Myocyte (in vitro differentiated cells): ENCODE measurements at regions not wholly inside any gene's neighbourhood (a gene's known extent, or its start where the extent isn't known, plus 50 kb on each side); places are given as distances from the start of the nearest gene placed in this dataset.

Experiments used
- DNase-seq: peaks from one replicate; pipeline ENCODE4 v3.0.0-alpha.2; 2012; ENCODE audit warnings: low read depth

DNA sequence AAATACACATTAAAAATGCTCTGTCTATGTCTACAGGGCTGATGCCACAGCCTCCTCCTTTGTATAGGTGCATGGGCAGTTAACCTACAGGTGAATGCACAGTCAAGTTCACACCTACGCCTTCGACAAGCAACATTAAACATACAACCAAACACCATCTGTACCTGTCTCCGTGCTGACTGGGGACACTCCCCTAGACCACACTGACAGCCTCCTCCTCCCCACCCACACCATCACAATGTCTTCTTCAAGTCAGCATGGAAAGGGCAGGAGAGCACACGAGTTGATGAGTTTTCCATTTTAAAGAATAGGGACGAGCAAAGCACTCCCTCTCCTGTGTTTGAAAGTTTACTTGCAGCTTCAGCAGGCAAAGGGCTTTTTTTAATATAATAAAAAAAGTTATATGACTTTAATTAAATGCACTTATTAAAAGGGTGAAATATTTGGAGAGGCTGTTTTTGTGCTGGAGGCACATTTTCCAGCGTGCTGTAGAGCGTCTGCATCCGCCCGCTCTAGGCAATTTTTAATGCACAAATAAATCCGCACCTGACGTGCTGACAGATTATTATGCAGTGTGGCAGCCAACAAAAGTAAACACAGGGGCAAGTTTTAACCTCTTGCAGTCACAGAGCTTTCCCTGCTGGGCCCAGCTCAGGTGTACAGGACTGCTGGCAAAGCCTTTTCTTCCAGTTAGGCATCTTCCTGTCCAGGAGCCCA, 367.9 kb downstream of the SOX9 start:
- no peak for DNase-seq

DNA sequence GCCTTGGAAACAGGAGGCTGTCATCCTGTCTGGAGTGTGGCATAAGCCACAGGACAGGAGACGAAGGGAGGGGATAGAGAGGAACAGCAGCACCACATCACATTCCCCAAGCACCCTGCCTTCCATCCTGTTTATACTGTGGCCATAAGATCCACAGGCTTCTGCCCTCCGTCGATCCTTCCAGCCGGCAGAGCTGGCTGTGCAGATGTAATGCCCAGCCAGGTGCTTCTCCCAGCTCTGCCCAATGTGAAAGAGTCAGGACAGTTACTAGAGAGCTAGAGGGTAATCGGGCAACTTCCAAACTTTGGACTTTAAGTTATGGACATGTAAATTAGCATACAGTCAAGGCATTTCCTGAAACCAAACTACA, 368.4 kb downstream of the SOX9 start:
- no peak for DNase-seq

DNA sequence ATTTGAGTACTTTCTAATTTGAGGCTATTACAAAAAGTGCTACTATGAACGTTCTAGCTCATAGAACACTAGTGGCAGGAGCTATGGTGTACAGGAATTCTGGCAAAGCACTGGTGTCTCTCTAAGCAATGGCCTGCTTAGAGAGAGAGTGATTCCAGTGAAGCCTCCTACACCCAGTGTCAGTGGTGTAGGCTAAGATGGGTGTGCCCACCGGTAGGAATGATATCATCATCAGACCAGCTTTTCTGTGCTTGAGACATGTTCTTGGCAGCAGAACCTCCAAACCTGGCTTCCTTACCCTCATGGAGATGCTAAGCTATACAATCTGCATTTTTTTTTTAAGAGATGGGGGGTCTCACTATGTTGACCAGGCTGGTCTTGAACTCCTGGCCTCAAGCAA, 370.3 kb downstream of the SOX9 start:
- DNase-seq: no peak

DNA sequence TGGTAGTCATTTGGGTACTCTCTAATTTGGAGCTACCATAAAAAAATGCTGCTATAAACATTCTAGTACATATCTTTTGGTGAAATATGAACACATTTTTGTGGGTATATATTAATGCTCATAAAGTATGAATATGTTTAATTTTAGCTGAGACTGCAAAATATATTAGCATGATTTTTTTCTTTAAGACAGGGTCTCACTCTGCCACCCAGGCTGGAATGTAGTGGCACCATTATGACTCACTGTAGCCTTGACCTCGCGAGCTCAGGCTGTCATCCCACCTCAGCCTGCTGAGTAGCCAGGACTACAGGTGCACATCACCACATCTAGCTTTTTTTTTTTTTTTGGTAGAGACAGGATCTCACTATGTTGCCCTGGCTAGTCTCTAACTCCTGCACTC, 371.7 kb downstream of the SOX9 start:
- no peak for DNase-seq

DNA sequence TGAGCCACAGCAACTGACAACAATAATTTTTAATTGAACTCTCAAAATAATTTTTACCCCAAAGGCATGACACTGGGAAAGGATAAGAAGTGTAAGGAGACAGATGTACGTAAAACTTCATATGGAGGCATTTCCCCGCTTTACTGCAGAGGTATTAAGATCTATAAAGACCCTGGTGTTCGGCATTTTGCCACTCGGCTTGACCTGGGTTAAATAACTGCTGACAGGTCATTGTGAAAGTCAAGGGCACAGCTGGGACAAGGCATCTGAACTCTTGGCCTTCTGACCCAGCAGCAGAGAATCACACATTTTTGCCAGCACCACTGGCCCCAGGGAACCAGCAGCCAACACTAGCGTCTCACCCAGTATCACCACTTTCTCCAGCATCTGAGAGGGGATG, 372.1 kb downstream of the SOX9 start:
- no peak for DNase-seq

DNA sequence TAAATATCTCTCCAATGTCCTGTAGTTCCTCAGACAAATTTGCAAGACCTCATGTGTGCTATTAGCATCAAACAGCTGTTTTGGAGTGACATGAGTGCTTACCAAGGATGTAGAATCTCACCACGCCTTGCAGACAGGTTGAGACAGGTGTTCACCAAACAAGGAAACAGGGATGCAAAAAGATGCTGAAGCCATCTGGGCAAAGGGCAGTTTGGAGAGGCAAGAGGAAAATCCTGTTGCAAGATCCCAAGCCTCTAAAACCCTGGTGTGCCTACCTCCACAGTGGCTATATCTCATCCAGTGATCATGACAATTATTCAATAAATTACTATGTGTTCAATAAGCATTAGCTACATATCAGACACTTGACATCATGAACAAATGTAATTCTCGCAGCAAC, 373.7 kb downstream of the SOX9 start:
- DNase-seq: no peak

DNA sequence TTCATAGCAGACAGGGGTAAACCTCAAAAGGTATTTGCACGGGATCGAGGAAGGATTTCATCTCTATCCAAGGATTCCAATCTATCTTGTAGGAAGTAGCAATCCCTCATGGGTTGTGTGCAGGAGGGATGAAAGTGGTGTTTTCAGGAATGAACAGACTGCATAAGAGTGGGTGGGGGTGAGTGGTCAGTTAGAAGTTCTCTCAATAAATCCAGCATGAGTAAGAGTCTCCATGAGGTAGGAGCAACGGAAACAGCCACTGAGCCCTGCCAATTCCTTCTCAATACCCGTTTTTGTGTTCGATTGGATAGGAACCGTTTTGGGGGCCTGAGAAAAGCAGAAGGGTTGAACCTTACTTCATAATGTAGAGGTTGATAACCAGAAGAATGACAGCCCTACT, 375.6 kb downstream of the SOX9 start:
- DNase-seq: no peak

DNA sequence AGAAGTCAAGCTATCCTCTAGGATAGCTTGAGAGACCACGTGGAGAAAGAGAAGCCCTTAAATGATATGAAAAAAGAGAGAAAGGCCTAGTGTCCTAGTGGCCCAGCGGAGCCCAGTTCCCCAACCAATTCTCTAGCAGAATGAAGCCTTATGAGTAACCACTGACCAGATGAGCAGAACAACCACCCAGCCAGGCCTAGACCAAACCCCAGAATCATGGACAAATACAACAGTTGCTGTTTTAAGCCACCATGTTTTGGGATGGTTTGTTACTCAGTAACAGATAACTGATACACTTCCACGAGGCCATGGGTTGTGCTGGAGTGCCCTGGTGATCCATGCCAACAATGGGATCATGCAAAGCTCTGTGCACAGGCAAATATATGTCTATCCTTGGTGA, 377.1 kb downstream of the SOX9 start:
- no peak for DNase-seq

DNA sequence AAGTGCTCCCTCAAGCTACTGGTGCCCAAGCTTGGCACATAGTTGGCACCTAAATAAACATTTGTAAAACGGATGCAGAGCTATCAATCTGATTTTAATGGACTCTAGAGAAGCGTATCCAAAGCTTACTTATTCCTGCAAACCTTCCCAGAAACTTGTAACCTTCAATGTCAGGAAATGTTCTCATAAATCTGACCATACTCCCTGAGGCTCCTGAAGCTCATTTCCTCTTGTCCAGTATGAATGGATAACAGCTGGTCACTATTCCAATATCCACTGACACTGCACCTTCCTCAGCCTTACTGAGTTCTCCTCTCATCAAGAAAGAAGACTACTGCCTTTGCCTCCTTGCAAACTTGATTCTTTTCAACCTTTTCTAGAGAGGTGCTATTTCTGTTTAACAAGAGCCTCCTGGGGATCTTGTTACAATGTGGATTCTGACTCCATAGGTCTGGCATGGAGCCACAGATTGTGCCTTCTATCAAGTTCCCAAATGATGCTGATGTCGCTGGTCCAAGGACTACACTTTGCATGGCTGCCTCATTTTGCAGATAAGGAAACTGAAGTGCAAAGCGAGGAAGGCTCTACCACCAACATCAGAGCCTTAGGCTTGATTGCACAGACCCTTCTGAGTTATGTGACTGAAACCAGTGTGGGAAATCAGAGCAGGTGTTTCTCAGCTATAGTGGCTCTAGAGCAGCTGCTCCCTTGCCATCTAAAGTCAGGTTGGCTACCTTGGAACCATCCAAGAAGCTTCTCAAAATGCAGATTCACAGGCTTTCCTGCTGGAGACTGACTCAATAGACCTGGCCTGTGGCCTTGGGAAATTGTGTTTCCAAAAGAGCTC, 377.8 kb downstream of the SOX9 start:
- peak; percentile 45 for DNase-seq

DNA sequence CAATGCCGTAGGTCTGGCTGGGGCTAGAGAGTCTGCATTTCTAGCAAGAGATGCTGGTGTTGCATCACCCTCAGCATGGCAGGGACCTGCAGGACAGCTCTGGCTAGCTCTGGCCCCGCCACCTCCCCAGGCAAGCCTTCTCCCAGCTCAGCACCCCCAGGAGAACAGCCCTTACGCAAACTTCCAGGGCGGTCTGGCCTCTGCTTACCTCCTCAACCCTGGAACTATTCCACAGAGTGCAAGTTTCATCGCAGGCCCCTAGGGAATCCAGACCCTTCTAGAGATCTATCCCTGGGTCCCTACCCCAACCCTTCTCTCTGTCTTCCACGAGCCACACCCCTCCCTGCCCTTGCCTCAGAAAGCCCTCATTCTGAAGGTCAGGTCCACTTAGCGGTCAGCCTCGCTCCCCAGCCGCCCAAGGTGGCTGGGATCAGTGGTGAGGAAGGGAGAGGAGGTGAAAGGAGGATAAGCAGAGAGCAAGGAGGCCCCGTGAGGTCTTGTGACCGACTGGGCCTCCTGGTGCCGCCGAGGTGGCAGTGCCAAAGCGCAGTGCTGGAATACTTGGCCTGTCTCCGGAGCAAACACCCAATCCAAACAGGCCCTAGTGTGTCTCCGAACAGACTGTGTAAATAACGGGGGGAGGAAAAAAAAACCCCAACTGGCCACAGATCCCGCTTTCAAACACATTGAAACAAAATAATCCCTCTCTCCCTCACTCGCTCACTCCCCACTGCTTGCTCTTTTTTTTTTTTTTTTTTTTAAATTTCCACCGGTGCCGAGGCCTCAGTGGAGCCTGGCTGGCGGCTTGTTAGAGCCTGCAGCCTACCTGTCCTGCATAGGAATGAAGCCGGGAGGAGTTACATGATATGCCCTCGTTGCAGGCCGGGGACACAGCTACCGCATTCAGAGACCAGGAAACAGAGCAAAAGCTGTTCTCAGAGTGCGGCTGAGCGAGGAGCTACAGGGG, 380.9 kb downstream of the SOX9 start:
- no peak for DNase-seq

DNA sequence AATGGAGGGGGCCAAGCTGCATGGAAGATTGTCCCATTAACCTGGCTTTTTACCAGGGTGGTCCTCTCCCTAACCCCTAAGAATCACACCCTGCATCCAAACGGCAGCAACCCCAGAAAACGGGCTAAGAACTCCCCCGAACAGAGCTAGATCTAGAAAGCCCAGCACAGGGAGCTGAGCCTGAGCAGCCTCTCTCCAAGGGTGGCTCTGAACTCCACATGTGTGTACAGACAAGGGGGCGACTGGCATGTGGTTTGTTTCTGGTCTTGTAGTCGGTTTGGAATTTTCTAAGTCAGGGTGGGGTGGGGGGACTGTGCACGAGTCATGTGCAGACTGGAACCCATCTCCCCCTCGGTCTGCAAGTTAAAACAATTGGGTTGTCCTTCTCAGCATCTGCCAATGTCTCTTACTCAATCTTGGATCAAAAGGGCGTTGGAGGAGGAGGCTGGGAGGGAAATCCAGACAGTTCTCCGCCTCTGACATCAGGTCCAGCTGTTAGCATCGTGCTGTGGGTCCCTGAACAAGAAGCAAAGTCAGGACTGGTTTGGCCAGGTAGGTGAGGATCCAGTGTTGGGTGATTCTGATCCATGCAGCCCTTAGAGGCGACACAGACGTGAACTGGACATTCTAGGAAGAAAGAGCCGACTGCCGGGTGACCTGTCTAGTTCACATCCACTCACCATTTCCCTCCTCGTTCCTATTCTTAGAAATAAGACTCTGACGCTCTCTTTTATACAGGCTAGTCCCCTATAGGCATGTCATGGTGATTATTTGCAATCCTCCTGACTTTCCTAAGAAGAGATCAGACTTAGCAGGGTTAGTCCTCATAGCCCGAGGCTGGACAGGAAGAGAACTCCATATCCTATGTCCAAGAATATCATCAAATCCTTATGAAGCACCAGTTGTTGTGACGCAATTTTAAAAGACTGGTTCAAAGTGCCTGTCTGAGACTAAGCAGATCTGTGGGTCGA, 381.8 kb downstream of the SOX9 start:
- DNase-seq: no peak

DNA sequence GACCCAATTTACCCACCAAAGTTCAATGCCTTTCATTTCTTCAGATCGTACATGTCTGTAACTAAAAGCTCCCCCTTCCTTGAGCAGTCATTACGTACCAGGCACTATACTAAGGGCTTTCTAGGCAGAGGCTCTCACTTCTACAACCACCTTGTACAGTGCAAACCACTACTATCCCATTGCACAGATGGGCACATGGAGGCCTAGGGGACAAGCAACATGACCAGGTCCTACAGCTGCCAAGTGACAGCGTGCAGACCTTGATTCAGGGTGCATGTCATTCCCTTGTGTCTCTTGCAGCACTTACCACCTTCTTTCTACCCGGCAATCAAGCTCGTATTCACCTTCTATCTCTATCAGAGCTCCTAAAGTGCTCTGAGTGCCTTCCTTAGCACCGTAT, 382.7 kb downstream of the SOX9 start:
- no peak for DNase-seq

DNA sequence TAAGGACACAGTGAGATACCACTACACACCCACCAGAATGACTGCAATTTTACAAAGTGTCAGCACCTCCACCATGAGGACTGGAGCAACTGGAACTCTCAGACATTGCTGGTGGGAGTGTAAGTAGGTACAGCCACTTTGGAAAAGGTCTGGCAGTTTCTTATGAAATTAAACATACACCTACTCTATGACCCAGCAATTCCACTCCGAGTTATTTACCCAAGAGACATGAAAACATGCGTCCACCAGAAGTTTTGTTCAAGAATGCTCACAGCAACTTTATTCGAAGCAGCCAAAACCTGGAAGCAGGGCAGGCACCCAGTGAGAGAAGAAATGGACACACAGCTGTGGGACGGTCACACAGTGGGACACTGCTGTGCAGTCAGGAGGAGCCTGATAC, 384.0 kb downstream of the SOX9 start:
- DNase-seq: no peak

DNA sequence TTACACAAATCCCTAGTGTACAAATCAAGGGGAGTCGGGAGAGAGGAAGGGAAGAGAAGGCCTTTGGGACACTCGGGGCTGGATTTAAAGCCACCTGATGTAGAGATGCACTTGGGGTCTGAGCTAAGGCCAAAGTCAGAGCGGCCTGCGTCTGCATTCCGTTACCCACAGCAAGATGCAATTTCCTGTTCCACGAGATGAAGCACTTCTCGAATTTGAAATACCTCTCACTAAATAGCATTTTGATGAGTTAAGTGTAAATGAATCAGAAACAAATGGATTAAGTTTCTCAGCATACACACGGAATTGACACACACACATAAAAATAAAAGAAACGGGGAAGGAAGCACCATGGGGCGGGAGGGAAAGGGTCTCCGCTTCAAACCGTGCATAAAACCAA, 386.0 kb downstream of the SOX9 start:
- no peak for DNase-seq

DNA sequence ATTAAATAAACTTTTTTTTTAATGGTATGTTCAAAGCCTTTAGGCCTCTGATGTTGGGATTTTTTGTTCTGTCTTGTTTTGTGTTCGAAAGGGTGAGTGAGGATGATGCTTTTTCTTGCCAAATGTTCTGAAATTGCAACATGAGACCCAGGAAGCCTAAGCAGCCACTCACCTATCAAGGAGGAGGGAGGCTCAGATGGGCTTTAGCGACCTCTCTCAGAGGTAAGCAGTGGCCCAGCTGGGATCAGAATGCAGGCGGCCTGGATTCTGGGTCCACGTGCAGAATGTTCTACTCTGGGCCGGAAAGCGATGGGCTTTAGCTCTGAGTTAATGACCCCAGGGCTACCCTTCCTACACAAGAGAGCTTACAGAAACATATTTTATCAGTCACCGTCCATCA, 386.6 kb downstream of the SOX9 start:
- DNase-seq: no peak

DNA sequence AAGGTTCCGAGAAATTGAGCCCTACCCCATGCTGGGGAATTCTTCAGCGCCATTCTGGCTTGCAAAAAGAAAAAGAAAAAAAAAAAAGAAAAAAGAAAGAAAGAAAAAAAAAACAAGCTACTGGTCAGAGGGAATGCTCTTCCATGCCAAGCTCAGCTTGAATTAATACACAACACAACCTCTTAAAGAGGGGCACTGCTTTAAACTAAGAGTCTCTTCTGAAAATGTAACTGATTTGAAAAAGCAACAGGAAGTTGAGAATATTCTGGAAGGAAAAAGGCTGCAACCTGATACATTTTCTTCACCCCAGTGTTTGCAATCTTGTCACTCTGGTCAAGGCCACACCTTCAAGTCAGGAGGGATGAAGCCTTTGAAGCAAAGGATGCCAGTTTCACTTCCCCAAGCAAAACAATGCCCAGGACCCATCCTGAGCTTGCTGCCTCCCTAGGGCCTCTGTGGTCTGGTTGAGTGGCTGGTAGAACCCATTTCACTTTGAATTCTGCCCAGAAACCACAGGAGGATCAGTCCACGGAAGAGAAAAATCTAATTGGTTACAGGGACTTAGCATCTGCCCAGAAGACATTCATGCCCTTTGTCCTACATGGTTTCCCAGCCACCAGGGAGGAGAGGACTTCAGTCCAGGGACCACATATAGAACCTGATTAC, 389.7 kb downstream of the SOX9 start:
- DNase-seq: peak; percentile 61

DNA sequence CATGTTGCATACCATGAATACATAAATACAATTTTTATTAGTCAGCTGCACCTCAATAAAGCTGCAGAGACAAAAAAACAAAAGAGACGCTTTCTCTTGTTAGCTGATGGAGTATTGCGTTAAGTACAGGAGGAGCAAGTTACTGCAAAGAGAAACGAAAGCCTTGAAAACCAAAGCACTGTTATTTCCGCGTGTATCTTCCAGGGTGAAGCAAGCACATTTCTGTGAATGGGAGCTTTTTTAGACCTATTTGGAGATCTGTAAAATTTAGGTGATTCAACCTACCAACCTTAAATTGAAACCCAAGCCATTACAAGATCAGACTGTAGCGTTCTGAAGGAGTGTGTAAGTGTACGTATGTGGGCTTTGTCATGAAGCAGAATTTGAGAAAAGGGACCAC, 390.4 kb downstream of the SOX9 start:
- DNase-seq: no peak

DNA sequence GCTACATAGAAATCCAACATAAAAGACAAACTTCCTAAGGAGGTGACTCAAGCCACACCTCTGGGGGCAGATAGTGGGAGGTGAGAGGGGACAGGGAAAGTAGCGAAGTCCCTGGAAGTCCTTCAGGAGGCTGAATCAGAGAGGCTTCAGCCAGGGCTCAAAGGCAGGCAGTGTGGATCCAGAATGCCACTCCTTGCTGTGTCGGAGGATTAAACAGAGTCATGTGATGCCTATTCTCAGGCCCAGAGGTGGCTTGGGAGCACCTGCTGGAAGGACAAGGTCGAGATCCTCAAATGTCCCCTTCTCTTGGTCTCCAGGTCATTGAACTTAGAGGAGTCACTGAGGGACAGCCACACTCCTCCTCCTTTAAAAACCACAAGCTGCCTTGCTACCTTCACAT, 391.1 kb downstream of the SOX9 start:
- no peak for DNase-seq

DNA sequence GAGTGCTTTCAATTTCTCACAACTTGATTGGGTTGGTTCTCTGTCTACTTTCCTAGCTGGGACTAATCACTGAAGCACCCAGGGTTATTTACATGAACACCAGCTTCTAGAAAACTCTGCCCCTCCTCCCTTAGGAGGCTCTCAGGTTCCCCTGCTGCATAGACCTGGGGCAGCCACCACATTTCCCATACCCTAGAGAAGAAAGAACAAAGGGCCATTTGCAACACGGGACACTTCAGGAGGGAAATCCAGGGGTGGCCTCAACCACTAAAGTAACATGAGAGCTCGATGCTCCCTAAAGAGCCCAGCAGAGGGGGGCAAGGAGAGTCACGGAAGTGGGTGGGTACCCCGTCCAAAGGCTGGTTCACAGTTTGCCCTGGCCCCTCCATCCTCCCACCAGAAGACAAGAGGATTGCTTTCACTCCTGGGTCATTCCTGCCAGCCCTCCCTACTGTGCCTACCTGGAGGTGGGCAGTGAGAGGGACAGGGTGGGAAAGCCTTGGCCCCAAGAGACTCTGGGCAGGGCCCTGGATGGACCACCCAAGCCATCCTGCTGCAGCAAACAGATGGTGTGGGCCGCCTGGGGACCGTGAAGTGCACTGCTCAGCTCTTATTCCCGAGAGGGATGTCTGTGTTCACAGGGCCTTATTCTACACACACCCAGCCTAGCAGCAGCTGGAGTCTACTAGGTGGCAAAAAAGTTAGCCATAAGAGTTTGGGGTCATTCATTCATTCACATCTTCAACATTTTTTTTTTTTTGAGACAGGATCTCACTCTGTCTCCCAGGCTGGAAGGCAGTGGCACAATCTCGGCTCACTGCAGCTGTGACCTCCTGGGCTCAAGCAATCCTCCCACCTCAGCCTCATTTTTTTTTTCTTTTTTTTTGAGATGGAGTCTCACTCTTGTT, 392.1 kb downstream of the SOX9 start:
- no peak for DNase-seq
